ENCODE measurements at regions not wholly inside any gene's neighbourhood (a gene's known extent, or its start where the extent isn't known, plus 50 kb on each side); places are given as distances from the start of the nearest gene placed in this dataset.

DNA sequence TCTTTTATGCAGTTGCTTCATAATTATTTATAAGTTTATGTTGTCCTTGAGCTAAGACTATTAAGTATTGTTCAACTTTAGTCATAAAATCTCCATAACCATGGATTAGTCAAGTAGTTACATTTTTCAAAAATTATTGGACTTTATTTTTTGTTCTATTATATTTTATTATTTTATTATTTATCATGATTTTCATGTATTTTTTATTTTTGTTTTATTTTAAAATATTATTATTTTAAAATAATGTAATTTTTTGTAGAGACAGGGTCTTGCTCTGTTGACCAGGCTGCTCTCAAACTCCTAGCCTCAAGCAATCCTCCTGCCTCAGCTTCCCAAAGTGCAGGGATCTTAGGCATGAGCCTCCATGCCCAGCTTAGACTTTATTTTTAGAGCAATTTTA, 102.3 kb downstream of the NOC3L start:
- no peak for TF ChIP-seq POLR2A (IDR thresholded peaks at IDR 0.05; ENCODE audit: low read depth, low read length)
- TF ChIP-seq POLR2AphosphoS5 (IDR thresholded peaks at IDR 0.05; ENCODE audit: low read depth, low read length) = no peak
